GM21526 (cell line): ENCODE measurements at regions not wholly inside any gene's neighbourhood (a gene's known extent, or its start where the extent isn't known, plus 50 kb on each side); places are given as distances from the start of the nearest gene placed in this dataset.
"Not testable (repeated sequence)": the region's sequence is repeated elsewhere in the genome, so short reads cannot be mapped to it uniquely, and the experiment has no call there.

ENCODE experiments used
- ATAC-seq: cut with Tn5 transposase; IDR thresholded peaks from one replicate; pipeline ENCODE4 v1.9.1; 2021; ENCODE audit warnings: moderate library complexity; ENCODE audit not compliant: unreplicated experiment, low FRiP score

- no peak for ATAC-seq
These were observed 50.5 kb upstream of the CD99 start for GRCh38 chrX:2640436-2641150.

- no peak for ATAC-seq
These were observed 52.8 kb upstream of the CD99 start for GRCh38 chrX:2638279-2638678.

- ATAC-seq: no peak
These were observed 55.8 kb upstream of the CD99 start for GRCh38 chrX:2635342-2635741.

- ATAC-seq: no peak
These were observed 58.3 kb upstream of the CD99 start for GRCh38 chrX:2632533-2633504.

- no peak for ATAC-seq
These were observed 59.2 kb upstream of the CD99 start for GRCh38 chrX:2631743-2632532.

- not testable (repeated sequence) for ATAC-seq
These were observed 60.0 kb upstream of the CD99 start for GRCh38 chrX:2630935-2631742.

GRCh38 chrX:2630008-2630934, 60.8 kb upstream of the CD99 start:
- ATAC-seq: not testable (repeated sequence)

- ATAC-seq: no peak
These were observed 61.6 kb upstream of the CD99 start for GRCh38 chrX:2629316-2630007.

GRCh38 chrX:2628751-2629315, 62.3 kb upstream of the CD99 start:
- ATAC-seq: no peak

- ATAC-seq: peak; percentile 80
These were observed 63.7 kb upstream of the CD99 start for GRCh38 chrX:2627272-2627867.

- no peak for ATAC-seq
These were observed 64.3 kb upstream of the CD99 start for GRCh38 chrX:2626750-2627149.

- no peak for ATAC-seq
These were observed 70.5 kb upstream of the CD99 start for GRCh38 chrX:2620576-2620975.

- ATAC-seq: no peak
These were observed 72.6 kb upstream of the CD99 start for GRCh38 chrX:2618516-2618915.

GRCh38 chrX:2614911-2615310, 76.2 kb upstream of the CD99 start:
- no peak for ATAC-seq

GRCh38 chrX:2610246-2611170, 80.6 kb upstream of the CD99 start:
- ATAC-seq: no peak

- peak; percentile 39 for ATAC-seq
These were observed 81.5 kb upstream of the CD99 start for GRCh38 chrX:2609431-2610238.
